Adrenal gland (tissue), 5 donors: ENCODE measurements at regions not wholly inside any gene's neighbourhood (a gene's known extent, or its start where the extent isn't known, plus 50 kb on each side); places are given as distances from the start of the nearest gene placed in this dataset.

ENCODE experiments used
- POLR2A ChIP-seq, 2 donors: fragments of 450-650 bp; IDR thresholded peaks; one replicate each; pipeline ENCODE4 v1.6.1; 2017; ENCODE audit warnings: antibody characterized with exemption in 2 of 2, mild to moderate bottlenecking in 2 of 2, moderate library complexity in 1 of 2
- TF ChIP-seq, protein P1 (sequence below), 6 experiments: fragments of 450-650 bp in 4 of 6; fragments of 200-600 bp in 2 of 6; sonication (generic) in 1 of 6; IDR thresholded peaks; 1 replicate in 5 of 6; 2 replicates in 1 of 6; pipeline versions ENCODE4 v1.5.1 to v1.8.0; 2016 to 2021; ENCODE audit warnings: antibody characterized with exemption in 6 of 6, mild to moderate bottlenecking in 2 of 6, moderate library complexity in 1 of 6
- donor health status: DM: no; HTN: no; CAD: no.

DNA sequence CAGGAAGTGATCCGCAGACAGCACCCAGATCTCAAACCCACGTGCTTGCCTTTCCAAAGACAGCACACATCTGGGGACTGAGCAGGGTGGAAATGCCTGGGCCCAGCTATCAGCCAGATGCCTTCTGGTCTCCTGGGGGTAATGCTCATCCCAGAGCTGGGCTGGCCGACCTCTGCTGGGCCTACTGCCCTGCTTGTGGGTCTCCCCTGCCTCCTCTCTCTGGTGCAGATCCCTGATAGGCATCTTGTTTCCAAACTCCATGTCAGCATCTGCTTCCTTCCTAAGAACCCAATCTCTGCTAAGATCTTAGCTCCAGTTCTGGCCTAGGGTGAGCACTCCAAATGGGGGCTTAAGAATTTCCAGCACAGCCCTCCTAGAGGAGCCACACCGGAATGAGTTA is 1043.0 kb downstream of the VRK1 start:
- TF ChIP-seq, protein P1, sequence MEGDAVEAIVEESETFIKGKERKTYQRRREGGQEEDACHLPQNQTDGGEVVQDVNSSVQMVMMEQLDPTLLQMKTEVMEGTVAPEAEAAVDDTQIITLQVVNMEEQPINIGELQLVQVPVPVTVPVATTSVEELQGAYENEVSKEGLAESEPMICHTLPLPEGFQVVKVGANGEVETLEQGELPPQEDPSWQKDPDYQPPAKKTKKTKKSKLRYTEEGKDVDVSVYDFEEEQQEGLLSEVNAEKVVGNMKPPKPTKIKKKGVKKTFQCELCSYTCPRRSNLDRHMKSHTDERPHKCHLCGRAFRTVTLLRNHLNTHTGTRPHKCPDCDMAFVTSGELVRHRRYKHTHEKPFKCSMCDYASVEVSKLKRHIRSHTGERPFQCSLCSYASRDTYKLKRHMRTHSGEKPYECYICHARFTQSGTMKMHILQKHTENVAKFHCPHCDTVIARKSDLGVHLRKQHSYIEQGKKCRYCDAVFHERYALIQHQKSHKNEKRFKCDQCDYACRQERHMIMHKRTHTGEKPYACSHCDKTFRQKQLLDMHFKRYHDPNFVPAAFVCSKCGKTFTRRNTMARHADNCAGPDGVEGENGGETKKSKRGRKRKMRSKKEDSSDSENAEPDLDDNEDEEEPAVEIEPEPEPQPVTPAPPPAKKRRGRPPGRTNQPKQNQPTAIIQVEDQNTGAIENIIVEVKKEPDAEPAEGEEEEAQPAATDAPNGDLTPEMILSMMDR (IDR thresholded peaks at IDR 0.05), result no peak
- TF ChIP-seq POLR2A (IDR thresholded peaks at IDR 0.05), result no peak
